A549 (cell line): ENCODE measurements at regions not wholly inside any gene's neighbourhood (a gene's known extent, or its start where the extent isn't known, plus 50 kb on each side); places are given as distances from the start of the nearest gene placed in this dataset.

ENCODE experiments used
- ATAC-seq, 2 experiments: fragments of 200-7000 bp in 1 of 2; fragments of >200 bp in 1 of 2; cut with Nextera tagmentation in 1 of 2; cut with Tn5 transposase in 1 of 2; 3 replicates each; pipeline versions ENCODE4 v1.8.0 to v1.9.1; 2018 to 2020; ENCODE audit warnings: mild to moderate bottlenecking in 1 of 2, moderate library complexity in 1 of 2
- CTCF ChIA-PET: fragments of 300-600 bp; sonication (Branson Sonifier 250); formaldehyde crosslinking; extraction: SDS; loops from one replicate; lab custom pipeline; 2021; ENCODE audit warnings: antibody characterized with exemption, inconsistent platforms; lab: Yijun Ruan, JAX
- POLR2A ChIA-PET: fragments of 350-600 bp; formaldehyde crosslinking; extraction: SDS; loops from one replicate; lab custom pipeline; 2021; ENCODE audit warnings: antibody characterized with exemption, inconsistent platforms; lab: Yijun Ruan, JAX
- DNase-seq, 2 experiments: peaks; one replicate each; pipeline versions ENCODE4 v3.0.0 to v3.0.0-alpha.2; 2011 to 2016; ENCODE audit warnings: low read depth in 1 of 2, low spot score in 1 of 2
- FAIRE-seq: peaks from 2 replicates; lab custom pipeline; 2011; peaks lifted over from hg19 to GRCh38; lab: Jason Lieb, UNC
- H3K27ac ChIP-seq, 2 experiments: fragments of >200 bp; sonication (Bioruptor Twin); formaldehyde crosslinking; 3 replicates each; pipeline ENCODE4 v1.5.1; 2016 to 2017
- H3K4me1 ChIP-seq: fragments of >200 bp; sonication (Bioruptor Twin); formaldehyde crosslinking; 3 replicates; pipeline ENCODE4 v1.6.1; 2016
- H3K4me2 ChIP-seq: fragments of >200 bp; sonication (Bioruptor Twin); formaldehyde crosslinking; 3 replicates; pipeline ENCODE4 v1.6.1; 2016
- H3K4me3 ChIP-seq: fragments of >200 bp; sonication (Bioruptor Twin); formaldehyde crosslinking; 3 replicates; pipeline ENCODE4 v1.5.1; 2016
- H3K9me3 ChIP-seq: fragments of >200 bp; sonication (Bioruptor Twin); formaldehyde crosslinking; 3 replicates; pipeline ENCODE4 v1.6.1; 2016
- CHD2 ChIP-seq: fragments of 150-350 bp; IDR thresholded peaks from 2 replicates; pipeline ENCODE4 v1.6.1; 2014; ENCODE audit warnings: low read length; ENCODE audit not compliant: partially characterized antibody
- HDAC2 ChIP-seq: fragments of 200-600 bp; sonication (generic); IDR thresholded peaks from 2 replicates; pipeline ENCODE4 v1.6.1; 2016
- HEYL ChIP-seq: fragments of 250-450 bp; sonication (Bioruptor Pico); IDR thresholded peaks from 2 replicates; pipeline ENCODE4 v1.8.0; 2021; ENCODE audit warnings: mild to moderate bottlenecking, moderate library complexity
- HOXA7 ChIP-seq: fragments of 250-450 bp; sonication (Bioruptor Pico); IDR thresholded peaks from 2 replicates; pipeline ENCODE4 v1.5.0; 2020; ENCODE audit warnings: mild to moderate bottlenecking, moderate library complexity
- MAZ ChIP-seq: fragments of 150-350 bp; IDR thresholded peaks from 2 replicates; pipeline ENCODE4 v1.6.1; 2014; ENCODE audit warnings: antibody characterized with exemption, low read depth, low read length, borderline replicate concordance
- MYC ChIP-seq: IDR thresholded peaks from 2 replicates; pipeline ENCODE4 v1.6.1; 2012; ENCODE audit warnings: mild to moderate bottlenecking, inconsistent platforms, low read length, improper control_type of control experiment, borderline replicate concordance
- NFE2L2 ChIP-seq: fragments of 150-350 bp; conservative IDR thresholded peaks from 2 replicates; pipeline ENCODE4 v1.6.1; 2014; ENCODE audit warnings: low read length
- PHF8 ChIP-seq: fragments of 200-600 bp; sonication (generic); IDR thresholded peaks from 2 replicates; pipeline ENCODE4 v1.6.1; 2016; ENCODE audit warnings: low read depth, mild to moderate bottlenecking, antibody characterized with exemption, moderate library complexity, borderline replicate concordance
- POLR2A ChIP-seq: IDR thresholded peaks from 2 replicates; pipeline ENCODE4 v1.6.1; 2012; ENCODE audit warnings: mild to moderate bottlenecking, low read length
- POLR2AphosphoS2 ChIP-seq: conservative IDR thresholded peaks from 2 replicates; pipeline ENCODE4 v1.6.1; 2012; ENCODE audit warnings: low read length, improper control_type of control experiment, inconsistent platforms
- RCOR1 ChIP-seq: fragments of 150-350 bp; IDR thresholded peaks from 2 replicates; pipeline ENCODE4 v1.6.1; 2014; ENCODE audit warnings: antibody characterized with exemption, low read length, low read depth
- RFX5 ChIP-seq: fragments of 450-650 bp; IDR thresholded peaks from 2 replicates; pipeline ENCODE4 v1.7.1; 2014; ENCODE audit warnings: antibody characterized with exemption, mild to moderate bottlenecking, moderate library complexity
- RNF2 ChIP-seq: fragments of 200-600 bp; sonication (generic); IDR thresholded peaks from 2 replicates; pipeline ENCODE4 v1.6.1; 2016; ENCODE audit warnings: low read depth, mild to moderate bottlenecking, antibody characterized with exemption, moderate library complexity, borderline replicate concordance
- TFCP2L1 ChIP-seq: fragments of 250-450 bp; sonication (Bioruptor Pico); IDR thresholded peaks from 2 replicates; pipeline ENCODE4 v1.5.0; 2021; ENCODE audit warnings: mild to moderate bottlenecking
- ZFP36 ChIP-seq: fragments of 450-650 bp; IDR thresholded peaks from 2 replicates; pipeline ENCODE4 v1.6.1; 2014; ENCODE audit warnings: borderline replicate concordance; ENCODE audit not compliant: partially characterized antibody
- ZSCAN20 ChIP-seq: fragments of 250-450 bp; sonication (Bioruptor Pico); IDR thresholded peaks from 2 replicates; pipeline ENCODE4 v1.8.0; 2022; ENCODE audit warnings: mild to moderate bottlenecking, moderate library complexity
- WGBS: methylation state at CpG from one replicate; pipeline ENCODE4 v1.1.6; 2017; ENCODE audit errors: missing lambda C conversion rate; 5-methylcytosine and 5-hydroxymethylcytosine counted together
- TF ChIP-seq, protein P1 (sequence below): fragments of 250-450 bp; sonication (Bioruptor Pico); IDR thresholded peaks from 2 replicates; pipeline ENCODE4 v1.5.0; 2020; ENCODE audit warnings: low read depth, mild to moderate bottlenecking, moderate library complexity
- TF ChIP-seq, protein P2 (sequence below): IDR thresholded peaks from 2 replicates; pipeline ENCODE4 v1.6.1; 2012; ENCODE audit warnings: low read depth, borderline replicate concordance
- TF ChIP-seq, protein P3 (sequence below): fragments of >200 bp; sonication (Bioruptor Twin); formaldehyde crosslinking; IDR thresholded peaks from 2 replicates; pipeline ENCODE4 v1.6.1; 2016
- TF ChIP-seq, protein P4 (sequence below): fragments of >200 bp; sonication (Bioruptor Twin); formaldehyde crosslinking; IDR thresholded peaks from 3 replicates; pipeline ENCODE4 v1.6.1; 2016
- TF ChIP-seq, protein P5 (sequence below): fragments of 250-450 bp; sonication (Bioruptor Pico); IDR thresholded peaks from 2 replicates; pipeline ENCODE4 v1.5.0; 2021; ENCODE audit warnings: mild to moderate bottlenecking, moderate library complexity, borderline replicate concordance
- TF ChIP-seq, protein P6 (sequence below): fragments of 150-350 bp; IDR thresholded peaks from 2 replicates; pipeline ENCODE4 v1.6.1; 2014; ENCODE audit warnings: low read depth, mild to moderate bottlenecking, low read length

DNA sequence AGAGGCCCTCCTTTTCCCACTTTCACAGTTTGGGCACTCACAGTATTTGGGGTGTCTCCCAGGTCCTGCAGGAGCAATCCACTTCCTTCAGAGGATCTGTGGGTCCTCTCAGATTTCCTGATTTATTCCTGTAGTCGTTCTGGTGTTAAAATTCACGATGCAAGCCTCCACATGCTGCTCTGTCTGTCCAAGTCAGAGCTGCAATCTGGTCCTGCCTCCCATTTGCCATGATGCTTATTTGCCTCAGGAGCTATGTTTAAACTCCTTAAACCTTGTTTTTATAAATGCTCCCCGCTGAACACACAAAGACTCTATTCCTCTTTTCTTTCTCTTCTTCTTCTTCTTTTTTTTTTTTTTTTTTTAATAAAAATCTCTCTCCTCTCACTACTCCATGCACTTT is 558.7 kb upstream of the NECTIN3 start:
- H3K9me3 ChIP-seq, result no peaks in the 10 kb centered on the region; the same call in 2 of the 3 replicates
- no peak overlapping the region for H3K4me3 ChIP-seq
- WGBS, result 80% methylated on average over 3 of the region's 3 CpGs
- H3K27ac ChIP-seq, result no peak overlapping the region; a peak in 1 of 6 replicates
- ATAC-seq, result no peak
- no peak for FAIRE-seq
- ChIA-PET POLR2A (no interaction called here), CTCF (no interaction called here)
- DNase-seq, result no peak
- TF ChIP-seq MYC (no peak), NFE2L2 (no peak), RCOR1 (no peak), ZSCAN20 (no peak), RFX5 (no peak), MAZ (no peak), POLR2A (no peak), HEYL (CRISPR knock-in tag) (no peak), HDAC2 (no peak), TFCP2L1 (CRISPR knock-in tag) (no peak), POLR2AphosphoS2 (no peak), ZFP36 (no peak), PHF8 (no peak), RNF2 (no peak)
- TF ChIP-seq, protein P1, sequence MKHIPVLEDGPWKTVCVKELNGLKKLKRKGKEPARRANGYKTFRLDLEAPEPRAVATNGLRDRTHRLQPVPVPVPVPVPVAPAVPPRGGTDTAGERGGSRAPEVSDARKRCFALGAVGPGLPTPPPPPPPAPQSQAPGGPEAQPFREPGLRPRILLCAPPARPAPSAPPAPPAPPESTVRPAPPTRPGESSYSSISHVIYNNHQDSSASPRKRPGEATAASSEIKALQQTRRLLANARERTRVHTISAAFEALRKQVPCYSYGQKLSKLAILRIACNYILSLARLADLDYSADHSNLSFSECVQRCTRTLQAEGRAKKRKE, result no peak
- TF ChIP-seq, protein P2, sequence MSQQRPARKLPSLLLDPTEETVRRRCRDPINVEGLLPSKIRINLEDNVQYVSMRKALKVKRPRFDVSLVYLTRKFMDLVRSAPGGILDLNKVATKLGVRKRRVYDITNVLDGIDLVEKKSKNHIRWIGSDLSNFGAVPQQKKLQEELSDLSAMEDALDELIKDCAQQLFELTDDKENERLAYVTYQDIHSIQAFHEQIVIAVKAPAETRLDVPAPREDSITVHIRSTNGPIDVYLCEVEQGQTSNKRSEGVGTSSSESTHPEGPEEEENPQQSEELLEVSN, result no peak
- TF ChIP-seq, protein P3, sequence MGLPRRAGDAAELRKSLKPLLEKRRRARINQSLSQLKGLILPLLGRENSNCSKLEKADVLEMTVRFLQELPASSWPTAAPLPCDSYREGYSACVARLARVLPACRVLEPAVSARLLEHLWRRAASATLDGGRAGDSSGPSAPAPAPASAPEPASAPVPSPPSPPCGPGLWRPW, result no peak
- TF ChIP-seq, protein P4, sequence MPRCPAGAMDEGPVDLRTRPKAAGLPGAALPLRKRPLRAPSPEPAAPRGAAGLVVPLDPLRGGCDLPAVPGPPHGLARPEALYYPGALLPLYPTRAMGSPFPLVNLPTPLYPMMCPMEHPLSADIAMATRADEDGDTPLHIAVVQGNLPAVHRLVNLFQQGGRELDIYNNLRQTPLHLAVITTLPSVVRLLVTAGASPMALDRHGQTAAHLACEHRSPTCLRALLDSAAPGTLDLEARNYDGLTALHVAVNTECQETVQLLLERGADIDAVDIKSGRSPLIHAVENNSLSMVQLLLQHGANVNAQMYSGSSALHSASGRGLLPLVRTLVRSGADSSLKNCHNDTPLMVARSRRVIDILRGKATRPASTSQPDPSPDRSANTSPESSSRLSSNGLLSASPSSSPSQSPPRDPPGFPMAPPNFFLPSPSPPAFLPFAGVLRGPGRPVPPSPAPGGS, result no peak
- TF ChIP-seq, protein P5, sequence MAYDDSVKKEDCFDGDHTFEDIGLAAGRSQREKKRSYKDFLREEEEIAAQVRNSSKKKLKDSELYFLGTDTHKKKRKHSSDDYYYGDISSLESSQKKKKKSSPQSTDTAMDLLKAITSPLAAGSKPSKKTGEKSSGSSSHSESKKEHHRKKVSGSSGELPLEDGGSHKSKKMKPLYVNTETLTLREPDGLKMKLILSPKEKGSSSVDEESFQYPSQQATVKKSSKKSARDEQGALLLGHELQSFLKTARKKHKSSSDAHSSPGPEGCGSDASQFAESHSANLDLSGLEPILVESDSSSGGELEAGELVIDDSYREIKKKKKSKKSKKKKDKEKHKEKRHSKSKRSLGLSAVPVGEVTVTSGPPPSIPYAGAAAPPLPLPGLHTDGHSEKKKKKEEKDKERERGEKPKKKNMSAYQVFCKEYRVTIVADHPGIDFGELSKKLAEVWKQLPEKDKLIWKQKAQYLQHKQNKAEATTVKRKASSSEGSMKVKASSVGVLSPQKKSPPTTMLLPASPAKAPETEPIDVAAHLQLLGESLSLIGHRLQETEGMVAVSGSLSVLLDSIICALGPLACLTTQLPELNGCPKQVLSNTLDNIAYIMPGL (CRISPR knock-in tag), result no peak
- TF ChIP-seq, protein P6, sequence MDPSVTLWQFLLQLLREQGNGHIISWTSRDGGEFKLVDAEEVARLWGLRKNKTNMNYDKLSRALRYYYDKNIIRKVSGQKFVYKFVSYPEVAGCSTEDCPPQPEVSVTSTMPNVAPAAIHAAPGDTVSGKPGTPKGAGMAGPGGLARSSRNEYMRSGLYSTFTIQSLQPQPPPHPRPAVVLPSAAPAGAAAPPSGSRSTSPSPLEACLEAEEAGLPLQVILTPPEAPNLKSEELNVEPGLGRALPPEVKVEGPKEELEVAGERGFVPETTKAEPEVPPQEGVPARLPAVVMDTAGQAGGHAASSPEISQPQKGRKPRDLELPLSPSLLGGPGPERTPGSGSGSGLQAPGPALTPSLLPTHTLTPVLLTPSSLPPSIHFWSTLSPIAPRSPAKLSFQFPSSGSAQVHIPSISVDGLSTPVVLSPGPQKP, result no peak
- no peak overlapping the region for H3K4me2 ChIP-seq
- no peaks in the 10 kb centered on the region for H3K4me1 ChIP-seq

DNA sequence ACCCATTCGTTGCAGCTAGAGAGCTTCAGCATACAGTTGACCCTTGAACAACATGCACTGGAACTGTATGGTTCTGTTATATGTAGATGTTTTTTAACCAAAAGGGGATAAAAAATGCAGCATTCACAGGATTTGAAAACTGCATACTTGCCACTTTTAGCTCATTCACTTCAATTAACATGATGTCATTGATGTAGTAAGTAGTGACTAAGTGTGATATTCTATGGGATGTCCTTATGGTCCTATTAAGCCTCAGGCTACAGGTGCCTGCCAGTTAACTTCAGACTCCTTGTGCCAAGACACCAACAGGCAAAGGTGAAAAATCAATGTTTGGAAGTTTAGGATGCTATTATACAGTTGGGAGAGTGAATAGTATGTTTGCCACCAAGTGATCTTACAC is 553.6 kb upstream of the NECTIN3 start:
- H3K4me2 ChIP-seq, result no peak overlapping the region
- no peak overlapping the region for H3K4me3 ChIP-seq
- no peak for TF ChIP-seq HOXA7 (CRISPR knock-in tag)
- TF ChIP-seq CHD2, result no peak
- TF ChIP-seq, protein P3, result no peak
- TF ChIP-seq RFX5, result no peak
- POLR2A ChIA-PET, result no interaction called here
- 33% methylated on average over 1 of the region's 1 CpG for WGBS
- CTCF ChIA-PET, result no interaction called here
- H3K9me3 ChIP-seq, result no peaks in the 10 kb centered on the region; the same call in 2 of the 3 replicates
- H3K27ac ChIP-seq, result no peak overlapping the region
- ATAC-seq, result no peak
- no peak for FAIRE-seq
- DNase-seq, result no peak
- peaks cover 3% of the 10 kb centered on the region; the same call in 1 of the 3 replicates for H3K4me1 ChIP-seq
